ENCODE measurements at regions not wholly inside any gene's neighbourhood (a gene's known extent, or its start where the extent isn't known, plus 50 kb on each side); places are given as distances from the start of the nearest gene placed in this dataset.

DNA sequence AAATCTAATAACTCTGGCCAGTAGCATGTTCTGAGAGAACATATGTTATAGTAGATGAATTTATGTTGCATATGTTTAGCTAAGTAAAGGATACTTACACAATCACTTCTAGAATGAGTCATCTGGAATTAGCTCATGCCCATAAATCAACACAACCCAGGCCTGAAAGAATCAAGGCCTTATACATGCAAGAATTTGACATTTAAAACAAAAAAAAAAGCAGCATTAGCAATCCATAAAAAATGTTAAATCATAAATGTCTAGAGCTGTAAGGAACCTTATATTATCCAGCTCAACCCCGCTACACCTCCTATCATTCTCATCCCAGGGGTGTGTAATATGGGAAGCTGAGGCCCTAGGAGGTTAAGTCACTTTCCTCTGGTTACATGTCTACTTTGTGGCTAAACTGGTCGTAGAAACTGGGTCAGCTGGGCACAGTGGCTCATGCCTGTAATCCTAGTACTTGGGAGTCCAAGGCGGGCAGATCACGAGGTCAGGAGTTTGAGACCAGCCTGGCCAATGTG is 105.2 kb upstream of the CARMIL1 start:
- Mint-ChIP-seq H3K4me1 (peaks cover 62% of the 10 kb centered on the region), H3K36me3 (ENCODE audit: low read depth) (peaks cover 5% of the 10 kb centered on the region), H3K4me3 (no peak overlapping the region), H3K27me3 (peaks cover 2% of the 10 kb centered on the region), H3K9me3 (no peaks in the 10 kb centered on the region), H3K27ac (no peak overlapping the region)
- DNase-seq, result no peak
- ChIA-PET POLR2A (interaction anchor here (0.6 kb wide), 1 partner anchor 51 kb away, joined by 3 read pairs; no protein-coding TSS in a partner anchor), CTCF (interaction anchor here (1.1 to 3.0 kb wide), 2 partner anchors 8 to 17 kb away, joined by 3 to 15 read pairs; no protein-coding TSS in a partner anchor)

- POLR2A ChIA-PET, result interaction anchor here (0.6 kb wide), 1 partner anchor 52 kb away, joined by 3 read pairs; no protein-coding TSS in a partner anchor
- CTCF ChIA-PET, result interaction anchor here (1.3 to 1.4 kb wide), 2 partner anchors 43 to 104 kb away, joined by 3 read pairs; no protein-coding TSS in a partner anchor
- Mint-ChIP-seq H3K4me3 (no peak overlapping the region), H3K36me3 (ENCODE audit: low read depth) (peaks cover 5% of the 10 kb centered on the region), H3K27me3 (peaks cover 2% of the 10 kb centered on the region), H3K27ac (no peak overlapping the region), H3K9me3 (no peaks in the 10 kb centered on the region), H3K4me1 (peaks cover 61% of the 10 kb centered on the region)
- no peak for DNase-seq
Observed at GRCh38 chr6:25174678-25175077, 104.5 kb upstream of the CARMIL1 start.

- H3K4me1 Mint-ChIP-seq, result peaks cover 56% of the 10 kb centered on the region
- no peaks in the 10 kb centered on the region for H3K9me3 Mint-ChIP-seq
- H3K4me3 Mint-ChIP-seq, result no peak overlapping the region
- peaks cover 2% of the 10 kb centered on the region for H3K27me3 Mint-ChIP-seq
- ChIA-PET POLR2A (no interaction called here), CTCF (interaction anchor here (1.3 to 1.4 kb wide), 3 partner anchors 29 to 104 kb away, joined by 3 to 4 read pairs (median 3); no protein-coding TSS in a partner anchor)
- H3K27ac Mint-ChIP-seq, result no peak overlapping the region
- peaks cover 3% of the 10 kb centered on the region for H3K36me3 Mint-ChIP-seq (ENCODE audit: low read depth)
- DNase-seq, result no peak
Observed at GRCh38 chr6:25175196-25175595, 104.0 kb upstream of the CARMIL1 start.

DNA sequence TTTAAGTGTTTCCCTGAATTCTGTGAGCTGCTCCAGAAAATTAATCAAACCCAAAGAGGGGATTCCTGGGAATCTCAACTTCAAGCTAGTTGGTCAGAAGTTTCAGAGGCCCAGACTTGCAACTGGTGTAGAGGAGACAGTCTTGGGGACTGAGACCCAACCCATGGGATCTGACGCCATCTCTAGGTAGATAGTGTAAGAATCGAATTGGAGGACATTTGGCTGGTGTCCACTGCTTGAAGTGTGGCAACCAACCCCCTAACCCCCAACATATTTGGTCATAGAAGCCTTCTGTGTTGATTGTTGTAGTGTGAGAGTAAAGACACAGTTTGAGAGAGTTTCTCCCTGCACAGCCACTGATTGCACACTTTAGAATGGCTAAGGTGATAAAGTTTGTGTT is 103.5 kb upstream of the CARMIL1 start:
- Mint-ChIP-seq H3K4me1 (peaks cover 53% of the 10 kb centered on the region), H3K9me3 (no peaks in the 10 kb centered on the region), H3K36me3 (ENCODE audit: low read depth) (peaks cover 3% of the 10 kb centered on the region), H3K27me3 (peaks cover 2% of the 10 kb centered on the region), H3K4me3 (no peak overlapping the region), H3K27ac (no peak overlapping the region)
- CTCF ChIA-PET, result interaction anchor here (1.3 to 1.4 kb wide), 3 partner anchors 30 to 105 kb away, joined by 3 to 4 read pairs (median 3); no protein-coding TSS in a partner anchor
- DNase-seq, result no peak
- POLR2A ChIA-PET, result no interaction called here

- Mint-ChIP-seq H3K36me3 (ENCODE audit: low read depth) (peaks cover 3% of the 10 kb centered on the region), H3K4me1 (peaks cover 47% of the 10 kb centered on the region), H3K9me3 (no peaks in the 10 kb centered on the region), H3K4me3 (no peak overlapping the region), H3K27ac (no peak overlapping the region), H3K27me3 (peaks cover 2% of the 10 kb centered on the region)
- DNase-seq, result no peak
- ChIA-PET CTCF (interaction anchor here (1.4 kb wide), 1 partner anchor 31 kb away, joined by 4 read pairs; no protein-coding TSS in a partner anchor), POLR2A (no interaction called here)
Observed at GRCh38 chr6:25176466-25176865, 102.7 kb upstream of the CARMIL1 start.

DNA sequence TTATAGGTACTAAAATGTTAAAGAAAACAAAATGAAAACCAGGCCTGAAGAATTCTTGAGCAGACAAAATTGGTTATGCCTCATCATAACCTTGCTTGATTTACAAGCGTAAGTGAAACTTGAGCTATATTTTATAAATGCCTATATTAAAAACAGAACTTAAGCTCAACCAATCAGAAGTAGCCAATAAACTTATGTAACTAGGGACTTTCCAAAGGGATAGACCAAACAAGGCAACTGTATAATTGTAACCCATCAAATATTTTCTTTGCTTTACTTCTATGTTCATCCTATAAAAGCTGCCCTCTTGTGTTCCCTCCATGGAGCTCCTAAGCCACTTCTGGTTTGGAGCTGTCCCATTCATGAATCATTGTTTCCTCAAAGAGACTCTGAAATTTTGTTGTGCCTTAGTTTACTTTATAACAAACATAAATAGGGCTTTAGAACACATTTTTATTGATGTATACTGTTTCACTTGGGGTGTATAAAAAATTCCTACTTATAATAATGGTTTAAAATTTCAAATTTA is 101.6 kb upstream of the CARMIL1 start:
- no peak for DNase-seq
- ChIA-PET CTCF (no interaction called here), POLR2A (no interaction called here)
- H3K27ac Mint-ChIP-seq, result no peak overlapping the region
- H3K4me3 Mint-ChIP-seq, result no peak overlapping the region
- peaks cover 3% of the 10 kb centered on the region for H3K36me3 Mint-ChIP-seq (ENCODE audit: low read depth)
- H3K27me3 Mint-ChIP-seq, result peaks cover 2% of the 10 kb centered on the region
- peaks cover 53% of the 10 kb centered on the region for H3K4me1 Mint-ChIP-seq
- no peaks in the 10 kb centered on the region for H3K9me3 Mint-ChIP-seq

GRCh38 chr6:25178336-25179035 is 100.7 kb upstream of the CARMIL1 start:
- no peaks in the 10 kb centered on the region for H3K36me3 Mint-ChIP-seq (ENCODE audit: low read depth)
- peaks cover 45% of the 10 kb centered on the region for H3K4me1 Mint-ChIP-seq
- peaks cover 6% of the 10 kb centered on the region for H3K27me3 Mint-ChIP-seq
- ChIA-PET CTCF (interaction anchor here (0.9 to 1.5 kb wide), 3 partner anchors 12 to 42 kb away, joined by 3 to 4 read pairs (median 3); no protein-coding TSS in a partner anchor), POLR2A (interaction anchor here (1.2 kb wide), 1 partner anchor 40 kb away, joined by 4 read pairs; no protein-coding TSS in a partner anchor)
- H3K27ac Mint-ChIP-seq, result peak overlapping the region; percentile 67
- DNase-seq, result no peak
- H3K4me3 Mint-ChIP-seq, result no peak overlapping the region
- no peaks in the 10 kb centered on the region for H3K9me3 Mint-ChIP-seq

- Mint-ChIP-seq H3K9me3 (no peaks in the 10 kb centered on the region), H3K4me1 (peaks cover 38% of the 10 kb centered on the region), H3K27ac (peak overlapping the region; percentile 67), H3K36me3 (ENCODE audit: low read depth) (no peaks in the 10 kb centered on the region), H3K4me3 (no peak overlapping the region), H3K27me3 (peaks cover 6% of the 10 kb centered on the region)
- ChIA-PET POLR2A (interaction anchor here (1.2 kb wide), 1 partner anchor 41 kb away, joined by 4 read pairs; no protein-coding TSS in a partner anchor), CTCF (interaction anchor here (0.7 to 1.6 kb wide), 6 partner anchors 11 to 664 kb away, joined by 3 to 8 read pairs (median 3); no protein-coding TSS in a partner anchor)
- no peak for DNase-seq
Observed at GRCh38 chr6:25179051-25179778, 100.0 kb upstream of the CARMIL1 start.

GRCh38 chr6:25180630-25181349 is 98.4 kb upstream of the CARMIL1 start:
- ChIA-PET CTCF (interaction anchor here (0.7 to 2.6 kb wide), 5 partner anchors 8 to 270 kb away, joined by 3 to 15 read pairs (median 4); no protein-coding TSS in a partner anchor), POLR2A (interaction anchor here (0.6 kb wide), 1 partner anchor 483 kb away, joined by 3 read pairs; no protein-coding TSS in a partner anchor)
- Mint-ChIP-seq H3K9me3 (no peaks in the 10 kb centered on the region), H3K4me3 (no peak overlapping the region), H3K27me3 (peaks cover 6% of the 10 kb centered on the region), H3K4me1 (peaks cover 27% of the 10 kb centered on the region), H3K36me3 (ENCODE audit: low read depth) (no peaks in the 10 kb centered on the region), H3K27ac (no peak overlapping the region)
- no peak for DNase-seq

- ChIA-PET POLR2A (interaction anchor here (0.6 to 1.1 kb wide), 2 partner anchors 97 to 484 kb away, joined by 3 to 6 read pairs; no protein-coding TSS in a partner anchor), CTCF (interaction anchor here (0.7 to 2.6 kb wide), 2 partner anchors 9 to 14 kb away, joined by 3 to 15 read pairs; no protein-coding TSS in a partner anchor)
- H3K36me3 Mint-ChIP-seq (ENCODE audit: low read depth), result no peaks in the 10 kb centered on the region
- no peak overlapping the region for H3K4me3 Mint-ChIP-seq
- H3K27ac Mint-ChIP-seq, result no peak overlapping the region
- peaks cover 6% of the 10 kb centered on the region for H3K27me3 Mint-ChIP-seq
- no peak for DNase-seq
- H3K4me1 Mint-ChIP-seq, result peaks cover 22% of the 10 kb centered on the region
- no peaks in the 10 kb centered on the region for H3K9me3 Mint-ChIP-seq
Observed at GRCh38 chr6:25181350-25181724, 97.8 kb upstream of the CARMIL1 start.

DNA sequence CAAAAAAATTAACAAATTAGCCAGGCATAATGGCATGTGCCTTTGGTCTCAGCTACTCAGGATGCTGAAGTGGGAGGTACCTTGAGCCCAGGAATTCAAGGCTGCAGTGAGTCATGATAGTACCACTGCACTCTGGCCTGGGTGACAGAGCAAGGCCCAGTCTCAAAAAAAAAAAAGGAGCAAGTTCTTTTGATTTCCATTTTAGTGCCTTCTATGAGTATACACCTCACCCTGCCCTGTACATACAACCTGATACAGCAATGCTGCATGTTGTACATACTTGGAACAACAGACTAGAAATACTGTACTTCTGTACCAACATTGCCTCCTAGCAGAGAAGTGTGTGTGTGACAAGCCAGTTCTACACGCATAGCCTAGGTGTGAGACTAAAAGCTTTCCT is 97.3 kb upstream of the CARMIL1 start:
- H3K27me3 Mint-ChIP-seq, result peaks cover 10% of the 10 kb centered on the region
- no peak overlapping the region for H3K27ac Mint-ChIP-seq
- H3K4me1 Mint-ChIP-seq, result peaks cover 18% of the 10 kb centered on the region
- no peak for DNase-seq
- no peak overlapping the region for H3K4me3 Mint-ChIP-seq
- ChIA-PET POLR2A (interaction anchor here (1.1 kb wide), 1 partner anchor 97 kb away, joined by 6 read pairs; no protein-coding TSS in a partner anchor), CTCF (interaction anchor here (0.7 to 2.6 kb wide), 2 partner anchors 10 to 14 kb away, joined by 3 to 15 read pairs; no protein-coding TSS in a partner anchor)
- no peaks in the 10 kb centered on the region for H3K9me3 Mint-ChIP-seq
- no peaks in the 10 kb centered on the region for H3K36me3 Mint-ChIP-seq (ENCODE audit: low read depth)

- no peak for DNase-seq
- Mint-ChIP-seq H3K4me3 (no peak overlapping the region), H3K36me3 (ENCODE audit: low read depth) (no peaks in the 10 kb centered on the region), H3K27ac (no peak overlapping the region), H3K9me3 (no peaks in the 10 kb centered on the region), H3K4me1 (peaks cover 4% of the 10 kb centered on the region), H3K27me3 (peaks cover 27% of the 10 kb centered on the region)
- ChIA-PET CTCF (no interaction called here), POLR2A (no interaction called here)
Observed at GRCh38 chr6:25186919-25187318, 92.3 kb upstream of the CARMIL1 start.

Data from activated CD4-positive, alpha-beta T cell treated with anti-CD3 and anti-CD28 coated beads, Interleukin-2, amount 10 ng/mL, durations not matched to agents 7 days and 5 days (primary cell).